GM12873 (cell line): ENCODE measurements at regions not wholly inside any gene's neighbourhood (a gene's known extent, or its start where the extent isn't known, plus 50 kb on each side); places are given as distances from the start of the nearest gene placed in this dataset.

Source experiments
- CTCF ChIP-seq: IDR thresholded peaks from 2 replicates; pipeline ENCODE4 v1.5.1; 2012; ENCODE audit warnings: low read depth, mild to moderate bottlenecking, moderate library complexity, low read length, control low read depth; ENCODE audit not compliant: insufficient read depth; ENCODE audit errors: missing control alignments

- TF ChIP-seq CTCF = no peak
These were observed 760.1 kb downstream of the CDH11 start for GRCh38 chr16:64361753-64362152.

GRCh38 chr16:64358291-64358690, 763.6 kb downstream of the CDH11 start:
- TF ChIP-seq CTCF = no peak

- TF ChIP-seq CTCF = no peak
These were observed 765.6 kb downstream of the CDH11 start for GRCh38 chr16:64356267-64356666.

GRCh38 chr16:64352246-64352645, 769.6 kb downstream of the CDH11 start:
- TF ChIP-seq CTCF = no peak

- no peak for TF ChIP-seq CTCF
These were observed 770.7 kb downstream of the CDH11 start for GRCh38 chr16:64351121-64351520.

- TF ChIP-seq CTCF = no peak
These were observed 775.8 kb downstream of the CDH11 start for GRCh38 chr16:64346080-64346479.

GRCh38 chr16:64345142-64345541, 776.7 kb downstream of the CDH11 start:
- no peak for TF ChIP-seq CTCF
